ENCODE measurements at regions not wholly inside any gene's neighbourhood (a gene's known extent, or its start where the extent isn't known, plus 50 kb on each side); places are given as distances from the start of the nearest gene placed in this dataset.

DNA sequence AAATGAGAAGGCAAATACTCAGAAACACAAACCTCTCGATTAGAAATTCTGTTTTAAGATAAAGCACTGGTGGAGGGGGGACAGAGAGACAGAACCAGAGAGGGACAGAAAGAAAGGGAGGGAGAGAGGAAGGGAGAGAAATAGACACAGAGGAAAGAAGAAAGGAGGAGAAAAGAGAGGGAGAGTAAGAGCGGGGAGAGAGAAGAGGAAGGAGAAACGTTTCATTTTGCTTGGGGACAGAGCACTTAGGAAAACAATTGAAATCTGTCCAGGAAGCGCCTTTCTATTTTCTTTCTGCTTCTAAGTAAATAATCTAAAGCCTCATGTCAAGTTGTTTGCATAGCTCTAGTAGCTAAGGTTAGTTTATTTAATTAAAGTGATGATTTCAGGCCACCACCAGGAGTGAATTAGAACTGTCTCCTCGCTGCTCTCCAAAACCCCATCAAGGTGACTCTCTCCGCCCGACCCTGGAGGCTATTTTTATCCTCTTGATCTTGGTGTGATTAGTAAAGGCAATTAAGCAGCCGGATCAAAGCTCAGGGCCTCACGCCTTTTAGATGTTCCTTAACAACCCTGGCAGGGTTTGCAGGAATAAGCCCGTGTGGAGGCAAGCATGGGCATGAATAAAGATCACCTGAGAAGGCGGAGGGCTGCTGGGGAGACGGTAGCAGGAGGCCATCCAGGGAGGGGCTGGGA lies 73.4 kb upstream of the INSIG1 start:
- no peak overlapping the region for H3K4me3 ChIP-seq (ENCODE audit: low read depth, low read length)
- DNase-seq (ENCODE audit: low read depth), result no peak
- TF ChIP-seq, protein P1, sequence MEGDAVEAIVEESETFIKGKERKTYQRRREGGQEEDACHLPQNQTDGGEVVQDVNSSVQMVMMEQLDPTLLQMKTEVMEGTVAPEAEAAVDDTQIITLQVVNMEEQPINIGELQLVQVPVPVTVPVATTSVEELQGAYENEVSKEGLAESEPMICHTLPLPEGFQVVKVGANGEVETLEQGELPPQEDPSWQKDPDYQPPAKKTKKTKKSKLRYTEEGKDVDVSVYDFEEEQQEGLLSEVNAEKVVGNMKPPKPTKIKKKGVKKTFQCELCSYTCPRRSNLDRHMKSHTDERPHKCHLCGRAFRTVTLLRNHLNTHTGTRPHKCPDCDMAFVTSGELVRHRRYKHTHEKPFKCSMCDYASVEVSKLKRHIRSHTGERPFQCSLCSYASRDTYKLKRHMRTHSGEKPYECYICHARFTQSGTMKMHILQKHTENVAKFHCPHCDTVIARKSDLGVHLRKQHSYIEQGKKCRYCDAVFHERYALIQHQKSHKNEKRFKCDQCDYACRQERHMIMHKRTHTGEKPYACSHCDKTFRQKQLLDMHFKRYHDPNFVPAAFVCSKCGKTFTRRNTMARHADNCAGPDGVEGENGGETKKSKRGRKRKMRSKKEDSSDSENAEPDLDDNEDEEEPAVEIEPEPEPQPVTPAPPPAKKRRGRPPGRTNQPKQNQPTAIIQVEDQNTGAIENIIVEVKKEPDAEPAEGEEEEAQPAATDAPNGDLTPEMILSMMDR (IDR thresholded peaks at IDR 0.05; ENCODE audit: low read depth, low read length, missing control alignments), result no peak

DNA sequence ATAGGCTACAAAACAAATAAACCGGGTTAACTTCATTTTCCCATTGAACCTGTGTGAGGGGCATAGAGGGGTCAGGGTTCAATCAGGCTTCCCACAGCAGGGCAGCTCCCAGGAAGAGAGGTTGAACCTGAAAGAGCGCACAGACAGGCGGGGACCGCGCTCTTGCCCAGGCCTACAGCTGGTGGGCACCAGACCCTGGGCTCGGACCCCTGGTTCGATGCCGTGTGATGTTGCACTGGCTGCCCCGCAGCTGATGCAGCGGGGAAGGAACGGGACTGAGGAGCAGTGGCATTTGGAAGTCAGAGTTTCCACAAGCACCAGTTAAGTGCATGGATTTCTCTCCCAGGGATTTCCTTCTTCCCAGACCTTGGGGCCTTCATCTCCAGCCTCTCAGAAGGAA lies 72.6 kb upstream of the INSIG1 start:
- H3K4me3 ChIP-seq (ENCODE audit: low read depth, low read length), result no peak overlapping the region
- TF ChIP-seq, protein P1 (IDR thresholded peaks at IDR 0.05; ENCODE audit: low read depth, low read length, missing control alignments), result no peak
- no peak for DNase-seq (ENCODE audit: low read depth)

DNA sequence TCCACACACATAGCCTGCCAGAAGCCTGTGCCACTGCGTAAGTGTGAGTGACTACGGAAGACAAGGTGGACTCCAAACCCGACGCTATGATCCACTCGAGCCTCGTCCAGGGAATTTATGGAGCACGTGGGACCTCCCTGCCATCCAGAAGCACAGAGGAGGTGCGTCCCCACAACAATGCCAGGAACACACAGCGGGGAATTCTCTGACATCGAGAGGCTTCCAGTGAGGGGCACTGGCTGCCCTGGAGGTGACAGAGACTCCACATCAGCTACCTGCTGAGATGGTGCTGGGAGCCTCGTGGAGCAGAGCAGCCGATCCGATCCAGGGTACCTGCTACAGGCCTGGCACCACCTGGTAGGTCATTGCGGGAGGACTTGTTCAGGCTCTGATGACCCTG lies 72.2 kb upstream of the INSIG1 start:
- no peak overlapping the region for H3K4me3 ChIP-seq (ENCODE audit: low read depth, low read length)
- TF ChIP-seq, protein P1 (IDR thresholded peaks at IDR 0.05; ENCODE audit: low read depth, low read length, missing control alignments), result no peak
- no peak for DNase-seq (ENCODE audit: low read depth)

DNA sequence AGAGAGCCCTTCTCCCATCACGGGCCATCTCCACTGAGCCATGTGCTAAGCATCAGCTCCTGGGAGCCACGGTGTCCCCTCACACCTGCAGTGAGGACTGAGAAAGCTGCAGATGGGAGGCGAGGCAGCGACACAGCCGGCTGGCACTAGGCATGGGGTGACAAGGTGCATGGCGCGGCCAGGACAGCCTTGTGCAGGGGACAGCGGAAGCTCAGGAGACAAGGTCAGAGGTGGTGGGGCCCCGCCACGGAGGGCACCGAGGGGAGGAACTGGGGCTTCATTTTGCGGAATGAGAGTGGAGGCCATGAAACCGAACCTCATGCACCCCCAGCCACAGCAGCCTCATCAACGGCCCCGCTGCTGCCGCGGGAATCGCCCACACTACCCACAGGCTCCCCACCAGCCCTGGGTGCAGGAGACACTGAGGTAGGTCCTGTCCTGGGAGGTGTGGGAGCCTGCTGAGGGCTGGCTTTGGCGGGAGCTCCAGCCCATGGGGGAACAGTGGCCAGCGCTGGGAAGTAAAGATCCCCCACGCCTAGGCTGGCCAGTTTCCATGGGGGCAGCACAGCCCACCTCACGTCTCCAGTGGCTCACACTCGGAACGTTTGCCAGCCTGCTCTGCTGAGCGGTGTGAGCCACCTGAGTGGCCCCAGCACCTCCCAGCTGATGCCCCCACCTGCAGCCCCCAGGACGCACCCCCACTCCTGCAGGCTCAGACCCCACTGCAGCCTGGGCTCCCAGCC lies 71.2 kb upstream of the INSIG1 start:
- H3K4me3 ChIP-seq (ENCODE audit: low read depth, low read length), result no peak overlapping the region
- TF ChIP-seq, protein P1 (IDR thresholded peaks at IDR 0.05; ENCODE audit: low read depth, low read length, missing control alignments), result no peak
- no peak for DNase-seq (ENCODE audit: low read depth)

DNA sequence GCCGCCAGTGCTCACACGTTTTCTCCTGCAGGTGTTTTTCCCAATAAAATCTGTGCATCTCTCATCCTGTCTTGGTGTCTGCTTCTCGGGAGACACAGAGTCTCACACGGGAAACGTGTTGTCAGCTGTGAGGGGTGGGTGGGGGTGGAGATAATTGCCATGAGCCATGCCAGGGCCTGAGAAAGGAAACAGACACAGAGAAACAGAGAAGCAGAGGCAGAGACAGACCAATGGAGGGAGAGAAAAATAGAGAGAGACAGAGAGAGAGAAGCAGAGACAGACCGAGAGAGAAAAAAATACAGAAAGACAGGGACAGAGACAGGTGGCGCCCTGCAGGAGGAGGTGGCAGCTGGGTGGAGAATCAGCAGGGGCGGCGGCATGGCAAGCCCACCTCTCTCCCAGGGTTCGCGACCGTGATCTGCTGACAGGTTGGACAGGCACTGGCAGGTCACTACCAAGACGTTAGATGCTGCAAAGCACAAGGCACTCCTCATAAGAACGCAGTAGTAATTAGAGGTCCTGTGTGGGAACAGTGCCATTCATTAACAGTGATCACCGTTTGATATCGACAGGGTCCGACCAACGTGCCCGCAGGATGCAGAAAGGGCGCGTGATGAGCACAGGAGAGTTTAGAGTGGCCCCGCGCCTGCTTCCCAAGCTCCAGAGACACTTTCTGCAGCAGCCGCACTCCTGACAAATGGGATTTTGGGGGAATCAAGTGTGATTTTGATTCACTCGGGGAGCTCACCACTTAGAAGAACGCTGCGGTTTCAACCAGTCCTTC lies 70.5 kb upstream of the INSIG1 start:
- TF ChIP-seq, protein P1 (IDR thresholded peaks at IDR 0.05; ENCODE audit: low read depth, low read length, missing control alignments), result no peak
- DNase-seq (ENCODE audit: low read depth), result no peak
- H3K4me3 ChIP-seq (ENCODE audit: low read depth, low read length), result no peak overlapping the region

DNA sequence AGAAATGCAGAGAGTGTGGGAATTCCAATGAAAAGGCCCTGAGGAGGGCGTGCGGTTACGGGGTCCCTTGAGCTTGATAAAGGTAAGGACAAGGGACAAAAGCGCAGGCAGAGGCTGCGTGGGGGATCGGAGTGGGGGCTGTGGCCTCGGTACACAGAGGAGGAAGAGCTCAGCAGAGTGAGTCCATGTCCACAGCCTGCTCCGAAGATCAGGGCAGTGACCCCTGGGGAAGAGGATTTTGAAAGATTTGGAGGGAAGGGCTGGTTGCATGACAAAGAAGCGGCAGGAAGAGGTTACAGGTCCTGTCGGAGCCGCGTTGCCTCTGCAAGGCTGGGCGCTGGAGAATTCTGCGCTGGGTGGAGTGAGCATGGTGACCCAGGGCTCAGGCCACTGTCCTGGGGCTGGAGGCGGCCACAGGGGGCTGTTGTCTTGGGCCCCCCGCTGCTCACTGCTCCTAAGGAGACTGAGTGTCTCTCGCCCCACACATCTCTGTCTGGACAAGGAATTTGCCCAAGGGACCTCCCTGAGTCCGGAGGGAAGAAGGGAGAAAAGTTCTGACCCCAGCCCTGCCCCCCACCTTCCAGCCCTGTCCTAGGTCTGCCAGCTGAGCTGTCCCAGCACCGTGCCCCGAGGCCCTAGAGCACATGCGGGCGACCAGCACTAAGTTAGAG lies 69.8 kb upstream of the INSIG1 start:
- TF ChIP-seq, protein P1 (IDR thresholded peaks at IDR 0.05; ENCODE audit: low read depth, low read length, missing control alignments), result no peak
- no peak for DNase-seq (ENCODE audit: low read depth)
- no peak overlapping the region for H3K4me3 ChIP-seq (ENCODE audit: low read depth, low read length)

Measured in GM12864 (cell line).